Activated CD4-positive, CD25-positive, alpha-beta regulatory T cell (primary cell): ENCODE measurements at regions not wholly inside any gene's neighbourhood (a gene's known extent, or its start where the extent isn't known, plus 50 kb on each side); places are given as distances from the start of the nearest gene placed in this dataset.
"Not testable (repeated sequence)": the region's sequence is repeated elsewhere in the genome, so short reads cannot be mapped to it uniquely, and the experiment has no call there.

ENCODE experiments used
- DNase-seq, 4 experiments: peaks; one replicate each; lab custom pipeline; 2025; lab: John Stamatoyannopoulos, UW

- no peak for DNase-seq
Measured at GRCh38 chr13:31518645-31519044, 220.7 kb upstream of the RXFP2 start.

GRCh38 chr13:31521435-31521834 is 217.9 kb upstream of the RXFP2 start:
- no peak for DNase-seq

DNA sequence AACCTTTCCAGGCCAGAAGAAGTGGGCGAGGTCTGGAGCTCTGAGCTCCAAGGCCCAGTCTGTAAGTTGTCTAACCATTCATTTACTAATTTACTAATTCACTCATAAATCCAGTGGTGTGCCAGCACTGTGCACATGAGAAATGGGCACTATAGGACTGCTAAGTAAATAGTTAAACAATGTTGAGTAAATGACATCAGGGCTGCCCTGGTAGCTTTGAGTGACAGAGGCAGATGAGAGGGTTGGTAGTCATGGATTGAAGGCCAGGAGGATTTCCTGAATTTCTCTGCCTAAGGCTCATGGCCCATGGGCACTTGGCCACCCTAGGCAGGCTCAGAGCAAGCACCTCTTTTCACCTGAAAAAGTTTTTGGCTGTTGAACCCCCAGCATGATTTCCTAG is 216.9 kb upstream of the RXFP2 start:
- DNase-seq, result no peak

- no peak for DNase-seq
Measured at GRCh38 chr13:31528176-31528575, 211.2 kb upstream of the RXFP2 start.

DNA sequence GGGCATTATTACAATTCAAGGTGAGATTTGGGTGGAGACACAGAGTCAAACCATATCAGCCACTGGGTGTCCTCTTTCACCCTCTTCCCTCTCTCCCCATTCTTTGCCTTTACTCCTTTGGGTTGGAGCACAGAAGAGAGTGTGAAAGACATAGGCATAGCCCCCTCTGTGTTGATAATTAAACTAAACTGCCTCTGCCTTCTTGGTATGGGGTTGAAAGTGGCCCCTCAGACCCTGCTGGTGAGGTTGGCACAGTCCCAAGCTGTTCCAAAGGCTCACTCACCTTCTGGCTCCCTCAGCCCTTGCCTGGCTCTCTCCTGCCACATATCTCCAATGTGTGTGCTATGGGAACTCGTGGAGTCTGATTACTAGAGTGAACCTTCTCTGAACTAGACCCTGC is 210.6 kb upstream of the RXFP2 start:
- DNase-seq, result no peak

GRCh38 chr13:31530922-31531321 is 208.4 kb upstream of the RXFP2 start:
- DNase-seq, result no peak

GRCh38 chr13:31537052-31537451 is 202.3 kb upstream of the RXFP2 start:
- no peak for DNase-seq

- DNase-seq, result no peak
Measured at GRCh38 chr13:31538067-31539042, 201.0 kb upstream of the RXFP2 start.

DNA sequence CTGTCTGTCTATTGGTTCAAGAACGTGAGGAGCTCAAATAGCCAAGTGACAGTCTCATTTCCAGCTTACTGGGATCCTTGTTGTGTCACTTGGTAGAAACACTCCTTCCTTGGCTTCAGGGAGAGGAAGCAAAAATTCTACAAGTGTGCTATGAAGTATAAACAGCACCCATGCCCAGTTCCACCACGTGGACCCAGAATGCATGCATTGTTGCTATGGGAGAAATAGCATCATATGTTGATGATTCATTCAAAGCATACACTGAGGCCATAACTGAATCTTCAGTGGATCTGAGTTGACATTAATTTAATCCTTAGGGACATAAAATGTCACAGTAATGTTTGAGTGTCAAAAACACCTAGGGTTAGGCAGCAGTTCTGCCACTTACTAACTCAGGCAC is 199.0 kb upstream of the RXFP2 start:
- no peak for DNase-seq

DNA sequence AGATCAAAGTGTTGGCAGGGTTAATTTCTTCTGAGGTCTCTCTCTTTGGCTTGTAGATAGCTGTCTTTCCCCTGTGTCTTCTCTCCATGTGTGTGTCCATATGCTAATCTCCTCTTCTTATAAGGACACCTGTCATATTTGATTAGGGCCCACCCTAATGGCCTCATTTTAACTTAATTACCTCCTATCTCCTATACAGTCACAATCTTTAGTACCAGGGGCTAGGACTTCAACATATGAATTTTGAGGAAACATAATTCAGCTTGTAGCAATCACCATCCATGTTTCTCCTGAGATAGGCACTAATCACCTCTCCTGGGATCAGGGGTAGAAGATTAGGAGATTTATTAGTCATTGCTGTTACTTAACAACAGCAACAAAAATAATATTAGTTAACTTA is 196.1 kb upstream of the RXFP2 start:
- no peak for DNase-seq

GRCh38 chr13:31545616-31546015 is 193.7 kb upstream of the RXFP2 start:
- DNase-seq, result no peak

DNA sequence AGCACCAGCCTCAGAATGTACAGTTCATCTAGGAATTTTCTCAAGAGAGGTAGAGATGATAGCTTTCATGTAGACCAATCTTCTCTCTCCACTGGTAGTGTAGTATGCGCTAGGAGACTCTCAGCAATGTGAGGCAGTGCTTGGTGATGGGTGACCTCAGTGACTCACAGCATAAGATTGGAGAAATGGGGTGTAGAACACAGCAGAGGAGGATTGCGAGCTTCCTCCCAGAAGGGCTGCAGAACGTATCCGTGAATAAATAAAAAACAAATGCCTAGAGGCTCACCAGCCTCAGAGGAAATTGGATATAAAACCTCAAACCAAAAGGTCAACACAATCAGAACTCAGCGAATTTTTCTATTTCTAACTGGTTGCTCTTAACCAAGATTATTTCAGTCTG is 182.9 kb upstream of the RXFP2 start:
- DNase-seq, result no peak

- not testable (repeated sequence) for DNase-seq
Measured at GRCh38 chr13:31584221-31584620, 155.1 kb upstream of the RXFP2 start.

GRCh38 chr13:31587698-31588266 is 151.5 kb upstream of the RXFP2 start:
- DNase-seq, result no peak

- no peak for DNase-seq
Measured at GRCh38 chr13:31588316-31588715, 151.0 kb upstream of the RXFP2 start.

- no peak for DNase-seq
Measured at GRCh38 chr13:31588893-31589292, 150.4 kb upstream of the RXFP2 start.

GRCh38 chr13:31591642-31592233 is 147.6 kb upstream of the RXFP2 start:
- DNase-seq, result no peak

DNA sequence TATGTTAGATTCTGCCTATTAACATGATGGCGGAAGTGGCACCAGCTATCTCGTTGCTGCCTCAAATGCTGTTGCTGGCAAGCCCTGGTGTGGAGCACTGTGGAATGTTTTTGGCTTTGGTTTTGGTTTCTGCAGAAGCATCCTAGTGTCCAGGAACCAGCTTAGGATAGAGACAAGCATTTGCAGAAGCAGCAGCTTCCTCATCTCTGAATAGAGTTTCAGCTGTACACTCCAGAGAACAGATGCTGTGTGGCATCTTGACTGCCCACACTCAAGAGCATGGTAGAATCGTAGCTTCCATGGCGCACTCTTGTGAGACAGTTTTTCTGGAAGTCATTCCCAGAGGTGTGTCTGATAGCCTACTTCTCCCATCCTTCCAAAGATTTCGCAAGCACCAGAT is 145.3 kb upstream of the RXFP2 start:
- DNase-seq, result no peak

DNA sequence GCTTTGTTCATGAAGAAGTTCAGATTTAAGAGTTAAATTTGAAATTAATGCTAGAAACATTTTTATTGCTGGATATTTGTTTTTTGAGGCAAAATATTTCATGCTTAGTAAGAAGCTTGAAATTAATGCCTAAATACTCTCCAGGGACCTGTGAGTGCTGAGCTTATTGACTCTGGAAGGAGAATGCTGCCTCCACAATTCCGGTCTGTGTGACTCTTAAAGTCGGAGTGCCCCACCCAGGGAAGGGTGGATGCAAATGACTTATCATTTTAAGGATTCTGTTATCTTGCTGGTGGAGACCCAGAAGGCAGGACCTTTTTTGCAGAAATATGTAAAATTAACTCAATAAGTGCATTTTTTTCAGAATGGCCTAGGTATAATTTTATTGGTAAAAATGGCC is 143.8 kb upstream of the RXFP2 start:
- no peak for DNase-seq

DNA sequence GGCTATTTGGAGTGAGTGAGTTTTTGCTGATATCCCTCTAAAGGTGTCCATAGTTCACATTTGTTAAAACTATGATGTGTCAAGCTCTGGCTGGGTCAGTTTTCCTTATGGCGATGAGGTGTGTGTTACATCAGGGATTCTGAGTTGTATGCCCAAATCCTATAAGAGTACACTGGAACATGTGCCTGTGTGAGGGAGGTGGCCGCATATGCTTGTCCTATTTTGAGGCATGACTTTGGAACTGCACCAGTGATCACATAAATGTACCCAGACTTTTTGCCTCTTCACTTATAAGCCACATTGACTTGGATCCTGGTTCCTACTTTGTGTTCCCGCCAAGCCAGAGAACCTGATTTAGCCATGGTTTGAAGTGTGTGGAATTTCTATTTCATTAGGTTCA is 140.3 kb upstream of the RXFP2 start:
- DNase-seq, result no peak

- no peak for DNase-seq
Measured at GRCh38 chr13:31605076-31605860, 134.1 kb upstream of the RXFP2 start.

- not testable (repeated sequence) for DNase-seq
Measured at GRCh38 chr13:31607531-31607930, 131.8 kb upstream of the RXFP2 start.
